GM19372 (cell line): ENCODE measurements at regions not wholly inside any gene's neighbourhood (a gene's known extent, or its start where the extent isn't known, plus 50 kb on each side); places are given as distances from the start of the nearest gene placed in this dataset.
"Not testable (repeated sequence)": the region's sequence is repeated elsewhere in the genome, so short reads cannot be mapped to it uniquely, and the experiment has no call there.

ENCODE experiments used
- ATAC-seq: cut with Tn5 transposase; IDR thresholded peaks from one replicate; pipeline ENCODE4 v1.9.1; 2021; ENCODE audit warnings: mild to moderate bottlenecking, low read depth, moderate library complexity; ENCODE audit not compliant: unreplicated experiment

DNA sequence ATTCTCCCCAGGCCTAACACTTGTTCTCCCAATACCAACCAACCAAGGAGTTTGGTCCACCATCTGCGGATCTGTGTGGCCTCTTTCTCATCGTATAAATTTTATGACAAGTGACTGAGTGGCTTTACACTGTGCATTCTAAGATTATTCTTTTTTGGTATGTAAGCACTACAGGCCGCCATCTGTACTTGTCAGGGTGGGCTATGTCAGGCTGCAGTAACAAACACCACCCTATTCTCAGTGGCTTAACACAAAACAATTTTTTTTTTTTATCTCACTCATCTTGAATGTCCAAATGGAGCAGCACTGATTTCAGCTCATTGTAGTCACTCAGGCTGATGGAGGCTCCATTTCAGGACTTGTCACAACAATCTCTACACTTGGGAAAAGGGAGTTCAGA lies 412.7 kb upstream of the MIR17HG start:
- no peak for ATAC-seq

DNA sequence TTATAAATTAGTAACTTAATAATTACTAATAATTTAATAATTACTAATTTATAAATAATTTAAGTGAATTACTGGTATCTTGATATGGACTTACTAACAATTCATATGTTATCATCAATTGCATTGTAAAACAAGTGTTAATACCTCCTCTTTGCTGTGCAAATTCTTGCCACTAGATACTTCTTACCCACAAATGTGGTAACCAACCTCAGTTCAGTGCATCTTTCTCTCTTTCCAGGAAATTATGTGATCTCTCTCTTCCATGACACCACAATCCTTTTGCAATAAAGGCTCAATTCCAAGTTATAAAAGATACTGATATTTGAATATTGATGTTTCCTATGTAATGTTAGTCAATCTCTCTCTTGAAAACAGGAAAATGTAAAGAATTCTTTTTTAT lies 408.6 kb upstream of the MIR17HG start:
- ATAC-seq = no peak

DNA sequence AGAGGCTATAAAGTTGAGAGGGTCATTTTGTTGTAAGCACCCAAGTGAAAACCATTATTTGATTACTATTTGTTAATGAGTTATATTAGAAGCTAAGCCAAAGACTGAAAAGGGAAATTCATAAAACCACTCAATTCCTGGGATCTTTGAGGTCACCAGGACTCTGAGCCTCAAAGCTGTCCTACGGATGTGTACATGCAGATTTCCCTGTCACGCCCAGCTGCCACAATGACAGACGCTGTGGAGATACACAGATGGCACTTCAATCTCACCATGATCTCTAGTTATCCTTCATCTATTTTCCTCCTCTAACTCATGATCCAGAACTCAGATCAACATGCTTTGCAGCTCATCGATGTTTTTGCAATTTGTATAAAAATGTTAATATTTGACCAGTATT lies 403.5 kb upstream of the MIR17HG start:
- ATAC-seq = no peak

DNA sequence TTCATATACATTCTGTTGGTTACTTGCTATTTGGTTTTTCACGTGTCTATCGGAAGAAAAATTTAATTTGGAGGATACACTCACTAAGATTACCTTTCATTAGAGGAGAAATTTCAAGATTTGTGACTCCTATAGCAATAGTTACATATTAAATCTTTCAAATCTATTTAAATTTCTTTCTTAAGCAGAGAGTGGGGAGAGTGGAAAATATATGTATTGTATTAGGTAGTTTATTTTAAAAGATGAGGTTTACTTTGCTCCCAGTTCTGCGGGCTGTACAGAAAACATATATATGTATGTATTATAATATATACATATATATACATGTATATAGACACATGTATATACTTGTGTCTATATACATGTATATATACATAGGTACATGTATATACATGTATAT lies 402.3 kb upstream of the MIR17HG start:
- ATAC-seq = not testable (repeated sequence)

DNA sequence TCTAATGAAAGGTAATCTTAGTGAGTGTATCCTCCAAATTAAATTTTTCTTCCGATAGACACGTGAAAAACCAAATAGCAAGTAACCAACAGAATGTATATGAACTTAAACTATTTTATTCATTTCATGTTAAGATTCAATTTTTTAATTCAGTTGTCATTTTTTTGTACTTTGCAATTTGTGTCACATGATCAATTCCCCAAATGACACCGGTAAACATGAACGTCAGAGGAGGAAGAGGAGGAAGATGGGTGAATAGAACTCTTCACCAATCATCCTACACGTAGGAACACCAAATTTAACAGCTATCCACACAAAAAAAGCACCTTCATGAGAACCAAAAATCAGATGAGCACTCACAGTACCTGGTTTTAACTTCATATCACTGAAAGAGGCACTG lies 401.4 kb upstream of the MIR17HG start:
- ATAC-seq = not testable (repeated sequence)

DNA sequence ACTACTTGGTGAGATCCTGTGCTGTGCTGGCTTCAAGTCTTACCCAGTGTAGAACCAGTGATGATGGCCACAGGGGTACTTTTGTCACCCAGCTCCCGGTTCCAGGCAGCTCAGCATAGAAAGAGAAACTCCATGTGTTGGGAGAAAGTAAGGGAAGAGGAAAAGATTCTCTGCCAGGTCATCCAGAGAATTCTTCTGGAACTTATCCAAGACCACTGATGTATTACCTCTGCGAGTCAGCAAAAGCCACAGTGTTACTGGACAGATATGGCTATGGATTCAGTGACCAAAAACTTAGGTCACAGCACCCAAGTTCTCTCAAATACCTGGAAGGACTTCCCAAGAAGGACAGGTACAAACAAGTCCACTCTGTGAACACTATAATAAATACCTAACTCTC lies 399.5 kb upstream of the MIR17HG start:
- ATAC-seq = no peak

DNA sequence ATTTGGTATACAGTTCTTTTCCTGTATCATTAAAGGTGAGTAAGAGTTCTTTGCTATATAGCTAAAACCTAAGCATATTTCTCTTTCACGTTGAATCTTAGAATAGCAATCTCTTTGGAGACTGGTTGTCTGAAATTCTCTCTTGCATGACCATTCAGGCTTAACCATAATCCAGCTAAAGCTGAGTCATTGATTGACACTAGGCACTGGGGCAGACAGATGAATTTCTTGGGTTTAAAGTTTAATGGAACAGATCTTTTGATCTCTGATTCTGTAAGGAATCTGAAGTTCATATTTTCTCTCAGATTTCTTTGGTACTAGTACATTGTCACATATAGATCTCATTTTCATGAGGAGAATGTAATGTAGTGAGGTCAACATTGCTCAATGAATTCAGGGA lies 397.3 kb upstream of the MIR17HG start:
- ATAC-seq = no peak

DNA sequence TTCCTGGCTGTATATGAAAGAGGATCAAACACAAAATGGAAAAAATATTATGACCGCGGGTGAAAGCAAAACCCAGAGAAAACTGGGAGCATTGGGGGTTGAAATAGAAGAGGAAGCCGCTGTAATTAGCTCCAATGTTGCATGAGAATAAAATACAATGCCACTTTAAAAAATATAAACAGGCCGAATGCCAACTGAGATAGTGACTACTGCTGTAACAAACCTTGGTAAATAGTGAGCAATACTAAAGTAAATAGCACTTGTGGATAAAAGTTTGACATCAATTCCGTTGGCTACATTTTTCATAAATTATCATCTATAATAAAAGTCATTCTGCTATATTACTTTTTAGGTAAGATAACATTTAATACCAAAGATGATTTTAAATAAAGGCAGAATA lies 395.8 kb upstream of the MIR17HG start:
- no peak for ATAC-seq

DNA sequence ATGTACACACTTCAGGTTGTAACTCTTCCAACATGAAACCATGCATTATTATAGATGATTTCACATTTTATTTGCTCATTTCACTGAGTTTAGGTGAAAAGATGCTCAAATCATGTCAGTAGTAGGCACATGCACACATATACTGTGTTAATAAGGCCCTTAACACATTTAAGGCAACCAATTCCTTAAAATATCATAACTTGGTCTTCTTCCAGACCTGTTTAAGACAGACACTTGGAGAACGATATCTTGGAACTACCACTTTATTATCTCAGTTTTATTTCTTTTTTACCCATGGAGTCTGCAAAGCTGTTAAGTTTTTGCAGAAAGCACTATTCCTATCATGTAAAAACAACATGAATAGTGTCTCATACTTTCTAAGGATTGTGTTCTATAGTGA lies 395.2 kb upstream of the MIR17HG start:
- no peak for ATAC-seq

DNA sequence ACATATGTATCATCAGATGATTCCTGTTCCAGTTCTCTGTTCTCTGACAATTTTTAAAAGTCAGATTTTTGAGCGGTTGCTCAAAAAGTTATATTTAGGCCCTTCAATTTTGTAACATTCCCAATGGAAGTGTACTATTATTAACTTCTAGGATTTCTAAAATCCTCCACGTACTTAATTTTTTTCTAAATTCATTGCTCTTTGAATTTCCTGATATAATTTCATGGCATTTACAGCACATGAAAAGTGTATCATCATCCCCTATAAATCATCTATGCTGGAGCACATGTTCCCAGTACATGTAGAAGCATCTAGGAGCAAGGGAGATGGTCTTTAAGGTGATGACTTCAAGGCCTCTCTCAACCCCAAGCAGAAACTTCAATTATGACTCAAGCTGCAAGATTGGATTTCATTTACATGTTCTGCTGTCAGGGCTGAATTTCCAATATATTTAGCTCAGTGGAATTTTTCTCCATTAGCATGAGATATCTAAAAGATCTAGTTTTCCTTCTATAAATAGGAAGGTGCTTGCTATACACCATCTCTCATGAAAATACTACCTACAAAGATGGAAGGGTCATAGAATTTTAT lies 392.8 kb upstream of the MIR17HG start:
- ATAC-seq = no peak

DNA sequence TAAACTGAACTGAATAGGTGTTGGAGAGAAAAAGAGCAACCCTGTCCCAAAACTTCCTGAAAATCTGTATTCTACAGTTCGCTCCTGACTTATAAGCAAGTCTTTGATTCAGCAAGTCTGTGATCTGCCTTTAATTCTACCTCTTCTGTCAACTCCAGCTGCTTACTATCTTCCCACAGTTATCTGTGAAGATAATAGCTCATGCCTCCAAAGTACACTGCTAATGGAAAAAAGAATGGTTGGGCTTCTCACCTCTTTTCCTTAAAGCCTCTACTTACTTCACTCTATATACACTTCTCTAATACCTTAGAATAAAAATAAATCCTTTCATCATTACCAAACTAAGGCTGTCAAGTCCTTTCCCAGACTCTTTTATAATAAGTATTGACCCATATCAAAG lies 391.5 kb upstream of the MIR17HG start:
- ATAC-seq = no peak

DNA sequence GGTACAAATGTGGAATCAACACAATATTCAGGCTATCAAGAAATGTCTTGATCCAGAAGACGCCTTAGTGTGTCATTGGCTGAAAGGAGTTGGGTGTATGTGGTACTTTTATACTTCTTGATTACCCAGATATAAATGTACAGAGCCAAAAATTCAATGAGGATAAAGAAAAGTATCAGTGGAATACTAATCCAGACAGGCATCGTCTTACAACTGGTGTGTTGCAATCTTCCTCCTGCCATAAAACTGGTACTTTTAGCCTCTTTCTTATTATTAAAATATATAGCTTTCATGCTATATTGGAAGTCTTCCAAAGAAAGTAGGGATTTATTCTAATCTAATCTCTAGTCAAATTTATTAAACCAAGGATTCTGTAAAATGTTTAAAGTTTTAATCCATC lies 388.6 kb upstream of the MIR17HG start:
- ATAC-seq = no peak

DNA sequence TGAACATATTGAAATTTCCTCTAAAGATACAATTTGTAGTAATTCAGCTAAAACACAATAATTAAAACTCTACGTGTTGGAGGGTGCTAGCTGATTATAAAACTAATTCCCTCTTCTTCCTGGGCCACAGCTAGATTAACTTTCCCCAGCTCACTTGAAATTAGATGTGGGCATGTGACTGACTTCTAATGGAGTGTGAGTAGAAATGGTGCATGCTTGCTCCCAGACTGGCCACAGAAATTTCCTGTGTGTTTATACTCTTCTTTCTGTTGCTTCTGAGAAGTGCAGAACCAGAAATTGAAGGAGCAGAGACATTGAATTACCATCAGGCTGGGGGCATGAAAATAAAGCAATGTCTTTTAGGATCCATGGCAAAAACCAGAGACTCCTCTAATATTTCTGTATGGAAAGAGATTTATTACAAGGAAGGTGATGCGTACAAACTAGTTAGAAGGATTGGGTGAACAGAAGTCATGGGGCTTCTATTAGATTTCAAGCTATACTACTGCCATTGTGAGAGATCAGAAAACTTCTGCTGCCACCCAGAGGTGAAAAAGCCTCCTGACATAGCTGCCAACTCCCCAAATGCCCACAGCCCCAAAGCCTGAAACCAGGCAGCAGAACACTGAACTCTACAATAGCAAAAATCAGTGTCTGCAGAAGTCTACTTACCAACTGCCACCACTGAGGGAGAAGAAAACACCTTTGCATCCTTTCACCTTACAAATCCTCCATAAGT lies 379.2 kb upstream of the MIR17HG start:
- no peak for ATAC-seq

DNA sequence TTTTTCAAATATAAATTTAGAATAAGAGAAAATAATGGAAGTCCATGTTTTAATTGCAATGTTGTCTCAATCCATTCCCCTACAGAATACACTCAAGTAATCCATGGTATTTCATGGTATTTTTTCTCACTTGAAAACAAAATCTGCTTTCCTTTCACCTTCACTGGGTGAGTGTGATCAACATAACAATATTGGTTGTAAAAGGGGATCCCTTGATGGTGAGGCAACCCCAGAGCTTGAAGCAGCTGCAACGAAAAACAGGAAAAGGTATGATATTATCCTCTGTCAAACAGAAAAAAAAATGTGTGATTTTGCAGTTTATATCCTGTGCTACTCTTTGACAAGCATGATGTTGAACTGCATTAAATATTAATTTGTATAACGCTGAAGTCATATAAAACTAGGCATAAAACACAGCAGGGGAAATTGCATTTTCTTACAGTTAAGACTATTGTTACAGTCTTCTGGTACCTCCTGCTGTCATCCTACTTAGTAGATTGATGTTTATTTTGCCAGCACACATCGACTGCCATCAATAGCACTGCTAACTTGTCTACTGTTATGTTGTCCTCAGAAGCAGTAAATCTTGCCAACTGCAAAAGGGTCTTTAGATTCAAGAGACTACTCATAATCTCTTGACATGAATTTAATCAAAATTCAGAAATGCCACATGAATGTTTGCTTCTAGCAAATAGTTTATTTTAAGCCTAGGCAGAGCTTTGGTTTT lies 373.1 kb upstream of the MIR17HG start:
- ATAC-seq = no peak

DNA sequence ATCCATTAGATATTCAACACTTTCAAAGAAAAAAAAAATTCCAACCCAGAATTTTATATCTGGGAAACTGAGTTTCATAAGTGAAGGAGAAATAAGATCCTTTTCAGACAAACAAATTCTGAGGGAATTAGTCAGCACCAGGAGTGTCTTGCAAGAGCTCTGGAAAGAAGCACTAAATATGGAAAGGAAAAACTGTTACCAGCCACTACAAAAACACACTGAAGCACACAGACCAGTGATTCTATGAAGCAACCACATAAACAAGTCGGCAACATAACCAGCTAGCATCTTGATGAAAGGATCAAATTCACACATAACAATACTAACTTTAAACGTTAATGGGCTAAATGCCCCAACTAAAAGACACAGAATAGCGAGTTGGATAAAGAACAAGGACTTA lies 368.4 kb upstream of the MIR17HG start:
- no peak for ATAC-seq

DNA sequence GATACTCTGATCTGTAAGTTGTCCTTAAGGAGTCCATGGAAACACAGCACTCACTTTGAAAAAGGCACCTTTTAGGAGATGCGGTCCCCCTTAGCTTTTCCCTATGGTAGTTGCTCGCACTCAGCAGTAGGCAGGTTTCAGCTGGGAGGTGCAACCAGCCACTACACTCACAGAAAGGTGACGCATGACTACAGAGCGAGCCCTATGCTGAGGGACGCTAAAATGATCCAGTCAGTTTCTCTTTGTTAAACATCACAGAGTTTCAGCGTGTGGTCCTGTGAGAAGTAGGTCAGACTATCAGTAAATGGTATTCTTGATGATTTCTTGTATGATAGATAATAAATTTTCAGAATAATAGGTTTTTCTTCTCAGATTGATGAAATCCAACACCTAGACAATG lies 362.7 kb upstream of the MIR17HG start:
- ATAC-seq = no peak

DNA sequence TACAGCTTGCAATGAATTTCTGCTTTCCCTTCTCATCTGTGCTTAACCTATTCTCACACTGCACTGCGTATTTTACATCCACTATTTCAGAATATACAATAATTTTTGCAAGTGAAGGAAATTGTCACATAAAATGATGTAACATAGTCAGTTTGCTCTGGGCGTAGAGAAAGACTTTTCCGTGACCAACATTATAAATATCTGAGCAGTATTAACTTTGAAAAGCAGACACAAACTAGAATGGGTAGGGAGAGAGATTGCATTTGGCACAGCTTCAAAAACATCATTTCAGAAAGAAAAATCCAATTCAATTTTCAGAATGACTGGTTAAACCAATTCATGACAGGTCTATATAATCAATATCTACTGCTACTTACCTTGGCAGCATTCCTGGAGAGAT lies 352.5 kb upstream of the MIR17HG start:
- ATAC-seq = no peak

DNA sequence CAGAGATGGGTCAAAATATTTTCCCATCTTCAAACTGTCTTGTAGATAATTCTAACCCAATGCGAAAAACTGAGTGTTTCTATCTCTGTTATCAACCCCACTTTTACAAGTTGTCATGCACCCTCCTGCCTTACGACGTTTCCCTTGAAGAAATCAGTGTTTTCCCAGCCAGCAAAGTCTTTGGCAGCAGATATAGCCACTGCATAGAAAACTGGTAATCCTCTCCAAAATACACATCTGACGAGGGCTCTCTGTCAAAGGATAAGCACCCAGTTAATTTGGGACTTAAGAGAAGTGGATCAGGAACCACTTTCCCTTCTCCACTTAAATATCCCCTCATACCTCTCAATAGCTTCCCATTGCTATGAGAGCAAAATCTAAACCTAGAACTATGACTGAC lies 351.9 kb upstream of the MIR17HG start:
- ATAC-seq = no peak

DNA sequence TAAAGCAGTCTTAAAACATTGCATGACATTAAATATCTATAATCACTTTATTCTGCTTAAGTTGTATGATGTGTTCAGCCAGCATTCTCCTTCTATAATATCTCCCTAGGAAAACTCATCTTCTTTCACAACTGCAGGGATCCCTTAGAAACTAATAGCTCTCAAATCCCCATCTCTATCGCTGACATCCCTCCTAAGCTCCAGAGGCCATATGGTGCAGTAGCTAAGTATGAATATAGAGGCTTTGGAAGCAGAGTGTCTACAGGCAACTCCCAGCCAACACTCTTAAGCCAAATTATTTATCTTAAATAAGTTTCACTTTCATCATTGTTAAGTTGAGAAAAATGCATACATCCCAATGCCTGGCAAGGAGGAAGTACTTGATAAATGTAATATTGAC lies 349.5 kb upstream of the MIR17HG start:
- ATAC-seq = no peak

DNA sequence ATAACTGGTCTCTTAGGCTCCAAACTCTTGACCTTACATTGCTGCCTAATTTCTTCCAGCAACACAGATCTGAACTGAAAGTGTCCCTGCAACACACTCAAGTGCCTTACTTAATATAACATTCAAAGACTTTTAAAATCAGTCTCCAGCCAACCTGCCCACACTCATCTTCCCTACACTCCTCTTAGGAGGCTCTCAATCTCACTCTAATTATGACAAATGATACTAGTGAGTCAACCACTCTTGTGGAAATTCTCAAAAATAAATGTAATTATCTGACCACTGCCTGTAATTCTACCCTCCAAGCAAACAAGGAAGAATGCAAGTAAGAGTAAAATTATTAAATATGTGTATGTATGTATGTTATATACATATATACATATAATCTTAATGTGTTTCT lies 348.1 kb upstream of the MIR17HG start:
- no peak for ATAC-seq

DNA sequence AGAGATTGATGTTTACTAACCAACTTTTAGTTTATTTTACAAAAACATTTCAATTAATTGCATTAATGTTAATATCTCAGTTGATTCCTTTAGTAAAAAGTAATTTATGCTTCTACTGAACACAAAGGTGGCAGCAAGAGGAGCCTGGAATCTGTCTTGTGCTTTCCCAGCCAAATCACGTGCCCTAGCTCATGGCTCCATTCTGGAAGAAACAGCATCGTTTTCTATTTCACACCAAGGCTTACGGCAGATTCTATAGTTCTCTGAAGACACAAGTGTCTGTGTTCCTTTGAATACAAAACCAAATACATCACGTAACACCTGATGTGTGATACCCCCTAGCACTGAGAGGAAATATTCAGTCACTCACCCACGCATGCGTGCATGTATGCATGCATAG lies 346.1 kb upstream of the MIR17HG start:
- ATAC-seq = no peak

DNA sequence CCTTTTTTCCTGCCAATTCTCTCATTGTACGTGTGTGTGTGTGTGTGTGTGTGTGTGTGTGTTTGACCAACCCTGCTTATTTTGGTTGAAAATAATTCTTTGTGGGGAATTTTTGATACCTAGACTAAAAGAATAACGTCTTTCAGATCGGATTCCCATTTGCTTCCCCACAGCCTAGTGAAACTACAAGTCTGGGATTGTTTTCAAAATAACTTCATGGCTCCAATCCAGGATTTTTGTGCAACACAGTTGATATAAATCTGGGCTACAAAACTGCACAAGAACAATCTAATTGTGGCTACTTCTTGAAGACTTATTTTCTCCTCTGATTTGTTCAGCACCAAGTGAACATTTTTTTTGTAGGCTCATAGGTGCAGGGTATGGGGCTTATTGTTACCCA lies 332.8 kb upstream of the MIR17HG start:
- ATAC-seq = no peak
